ENCODE measurements at regions not wholly inside any gene's neighbourhood (a gene's known extent, or its start where the extent isn't known, plus 50 kb on each side); places are given as distances from the start of the nearest gene placed in this dataset.

GRCh38 chr4:97367878-97368277 is 775.4 kb downstream of the STPG2 start:
- ATAC-seq (ENCODE audit: low read depth) (no peak), DNase-seq (no peak)
- H3K4me3 Mint-ChIP-seq, result no peak overlapping the region
- ChIA-PET CTCF (no interaction called here), POLR2A (no interaction called here)
- Histone ChIP-seq H3K79me2 (ENCODE audit: control insufficient read depth, insufficient read depth, low read length) (no peaks in the 10 kb centered on the region), H3K9ac (ENCODE audit: low read length) (no peak overlapping the region), H3K27ac (ENCODE audit: low read length in 2 of 2) (no peak overlapping the region), H3K4me2 (replicated peaks; ENCODE audit: low read depth, low read length, poor library complexity, severe bottlenecking) (no peak overlapping the region), H3K9me3 (ENCODE audit: control extremely low read depth in 1 of 3, control insufficient read depth in 2 of 3, insufficient read depth in 1 of 3, low read length in 2 of 3) (peaks cover 0 to 1% (median 0%) of the 10 kb centered on the region in 3 donors), H2AFZ (ENCODE audit: insufficient read depth, low read depth, low read length, poor library complexity, severe bottlenecking) (no peak overlapping the region), H3K36me3 (replicated peaks in 1 of 2; ENCODE audit: control extremely low read depth in 1 of 2, control insufficient read depth in 1 of 2, extremely low read depth in 1 of 2, insufficient read depth in 2 of 2, low read length in 1 of 2) (no peaks in the 10 kb centered on the region), H3K4me3 (ENCODE audit: control extremely low read depth in 1 of 5, extremely low read depth in 1 of 5, insufficient read depth in 1 of 5, low read depth in 2 of 5, low read length in 4 of 5) (no peak overlapping the region), H3K4me1 (ENCODE audit: control insufficient read depth in 2 of 2, insufficient read depth in 2 of 2, low read length in 2 of 2) (no peaks in the 10 kb centered on the region), H3K27me3 (replicated peaks in 1 of 4; ENCODE audit: control extremely low read depth in 1 of 4, control insufficient read depth in 3 of 4, insufficient read depth in 4 of 4, low read length in 3 of 4) (no peaks in the 10 kb centered on the region), H4K20me1 (ENCODE audit: control insufficient read depth, insufficient read depth, low read length, poor library complexity, severe bottlenecking) (no peaks in the 10 kb centered on the region)
- intact Hi-C loops (cut with micrococcal nuclease), result no loop called here
- peaks cover 2% of the 10 kb centered on the region for H3K9me3 Mint-ChIP-seq (ENCODE audit: insufficient read depth)
- H3K27ac Mint-ChIP-seq, result no peak overlapping the region
- no peak for TF ChIP-seq CTCF (IDR thresholded peaks at IDR 0.05)
- TF ChIP-seq EZH2 (IDR thresholded peaks at IDR 0.05; ENCODE audit: borderline replicate concordance, insufficient read depth, low read depth, low read length, poor library complexity, severe bottlenecking), result no peak
- H3K27me3 Mint-ChIP-seq, result no peaks in the 10 kb centered on the region
- H3K4me1 Mint-ChIP-seq, result no peaks in the 10 kb centered on the region

GRCh38 chr4:97370568-97370967 is 772.7 kb downstream of the STPG2 start:
- Histone ChIP-seq H3K9me3 (ENCODE audit: control extremely low read depth in 1 of 3, control insufficient read depth in 2 of 3, insufficient read depth in 1 of 3, low read length in 2 of 3) (peaks cover 0 to 1% (median 0%) of the 10 kb centered on the region in 3 donors), H3K4me2 (replicated peaks; ENCODE audit: low read depth, low read length, poor library complexity, severe bottlenecking) (no peak overlapping the region), H3K4me1 (ENCODE audit: control insufficient read depth in 2 of 2, insufficient read depth in 2 of 2, low read length in 2 of 2) (no peaks in the 10 kb centered on the region), H2AFZ (ENCODE audit: insufficient read depth, low read depth, low read length, poor library complexity, severe bottlenecking) (no peak overlapping the region), H3K36me3 (replicated peaks in 1 of 2; ENCODE audit: control extremely low read depth in 1 of 2, control insufficient read depth in 1 of 2, extremely low read depth in 1 of 2, insufficient read depth in 2 of 2, low read length in 1 of 2) (no peaks in the 10 kb centered on the region), H3K79me2 (ENCODE audit: control insufficient read depth, insufficient read depth, low read length) (no peaks in the 10 kb centered on the region), H3K27ac (ENCODE audit: low read length in 2 of 2) (no peak overlapping the region), H3K4me3 (ENCODE audit: control extremely low read depth in 1 of 5, extremely low read depth in 1 of 5, insufficient read depth in 1 of 5, low read depth in 2 of 5, low read length in 4 of 5) (no peak overlapping the region), H3K9ac (ENCODE audit: low read length) (no peak overlapping the region), H3K27me3 (replicated peaks in 1 of 4; ENCODE audit: control extremely low read depth in 1 of 4, control insufficient read depth in 3 of 4, insufficient read depth in 4 of 4, low read length in 3 of 4) (no peaks in the 10 kb centered on the region), H4K20me1 (ENCODE audit: control insufficient read depth, insufficient read depth, low read length, poor library complexity, severe bottlenecking) (no peaks in the 10 kb centered on the region)
- Mint-ChIP-seq H3K4me3 (no peak overlapping the region), H3K27me3 (no peaks in the 10 kb centered on the region), H3K27ac (no peak overlapping the region), H3K4me1 (no peaks in the 10 kb centered on the region), H3K9me3 (ENCODE audit: insufficient read depth) (no peaks in the 10 kb centered on the region)
- no peak for DNase-seq
- ChIA-PET POLR2A (no interaction called here), CTCF (no interaction called here)
- intact Hi-C loops (cut with micrococcal nuclease), result no loop called here
- TF ChIP-seq EZH2 (IDR thresholded peaks at IDR 0.05; ENCODE audit: borderline replicate concordance, insufficient read depth, low read depth, low read length, poor library complexity, severe bottlenecking) (no peak), CTCF (IDR thresholded peaks at IDR 0.05) (no peak)
- ATAC-seq (ENCODE audit: low read depth), result no peak
- WGBS (ENCODE audit: insufficient coverage), result no CpG with 5 or more reads among the region's 3 CpGs
